Mesothelial cell of epicardium (in vitro differentiated cells): ENCODE measurements at regions not wholly inside any gene's neighbourhood (a gene's known extent, or its start where the extent isn't known, plus 50 kb on each side); places are given as distances from the start of the nearest gene placed in this dataset.

Source experiments
- DNase-seq, 2 experiments: peaks; one replicate each; pipeline ENCODE4 v3.0.0; 2021; ENCODE audit warnings: low spot score in 2 of 2; ENCODE audit not compliant: unreplicated experiment in 2 of 2
- H3K27ac Mint-ChIP-seq: 2 replicates; pipeline ENCODE4 v1.8.0; 2021; ENCODE audit warnings: mixed read lengths
- H3K27me3 Mint-ChIP-seq: 2 replicates; pipeline ENCODE4 v1.8.0; 2021; ENCODE audit warnings: low read depth, mixed read lengths
- H3K36me3 Mint-ChIP-seq: 2 replicates; pipeline ENCODE4 v1.8.0; 2021; ENCODE audit warnings: mixed read lengths
- H3K4me1 Mint-ChIP-seq: 2 replicates; pipeline ENCODE4 v1.8.0; 2021; ENCODE audit warnings: mixed read lengths
- H3K4me3 Mint-ChIP-seq: 2 replicates; pipeline ENCODE4 v1.8.0; 2021; ENCODE audit warnings: mild to moderate bottlenecking, moderate library complexity, mixed read lengths
- H3K9me3 Mint-ChIP-seq: 2 replicates; pipeline ENCODE4 v1.8.0; 2021; ENCODE audit warnings: mixed read lengths
- TF ChIP-seq, protein P1 (sequence below): fragments of 200-600 bp; sonication (generic); IDR thresholded peaks from one replicate; pipeline ENCODE4 v1.5.0; 2021; ENCODE audit warnings: antibody characterized with exemption; ENCODE audit not compliant: unreplicated experiment

DNA sequence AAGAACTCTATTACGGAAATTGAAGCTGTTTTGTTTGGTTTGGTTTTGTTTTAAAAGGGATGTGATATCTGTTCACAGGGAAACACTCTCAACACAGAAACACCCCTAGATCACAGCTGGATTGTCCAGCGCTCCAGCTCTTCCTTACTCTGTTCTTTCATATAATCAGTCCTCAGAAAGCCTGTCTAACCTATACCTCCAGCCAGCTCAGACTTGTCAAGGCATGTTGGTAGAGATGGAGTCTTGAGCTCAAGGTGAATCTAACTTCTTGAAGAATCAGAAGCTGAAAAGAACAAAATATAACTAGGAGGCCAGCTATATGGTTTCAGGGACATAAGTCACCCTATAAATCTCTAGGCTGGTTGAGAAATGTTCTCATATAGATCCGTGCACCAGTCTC lies 110.2 kb upstream of the EPHA3 start:
- H3K4me3 Mint-ChIP-seq = no peak overlapping the region
- no peaks in the 10 kb centered on the region for H3K9me3 Mint-ChIP-seq
- no peaks in the 10 kb centered on the region for H3K27me3 Mint-ChIP-seq
- H3K36me3 Mint-ChIP-seq = no peaks in the 10 kb centered on the region
- TF ChIP-seq, protein P1, sequence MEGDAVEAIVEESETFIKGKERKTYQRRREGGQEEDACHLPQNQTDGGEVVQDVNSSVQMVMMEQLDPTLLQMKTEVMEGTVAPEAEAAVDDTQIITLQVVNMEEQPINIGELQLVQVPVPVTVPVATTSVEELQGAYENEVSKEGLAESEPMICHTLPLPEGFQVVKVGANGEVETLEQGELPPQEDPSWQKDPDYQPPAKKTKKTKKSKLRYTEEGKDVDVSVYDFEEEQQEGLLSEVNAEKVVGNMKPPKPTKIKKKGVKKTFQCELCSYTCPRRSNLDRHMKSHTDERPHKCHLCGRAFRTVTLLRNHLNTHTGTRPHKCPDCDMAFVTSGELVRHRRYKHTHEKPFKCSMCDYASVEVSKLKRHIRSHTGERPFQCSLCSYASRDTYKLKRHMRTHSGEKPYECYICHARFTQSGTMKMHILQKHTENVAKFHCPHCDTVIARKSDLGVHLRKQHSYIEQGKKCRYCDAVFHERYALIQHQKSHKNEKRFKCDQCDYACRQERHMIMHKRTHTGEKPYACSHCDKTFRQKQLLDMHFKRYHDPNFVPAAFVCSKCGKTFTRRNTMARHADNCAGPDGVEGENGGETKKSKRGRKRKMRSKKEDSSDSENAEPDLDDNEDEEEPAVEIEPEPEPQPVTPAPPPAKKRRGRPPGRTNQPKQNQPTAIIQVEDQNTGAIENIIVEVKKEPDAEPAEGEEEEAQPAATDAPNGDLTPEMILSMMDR = no peak
- DNase-seq = no peak
- peaks cover 21% of the 10 kb centered on the region for H3K4me1 Mint-ChIP-seq
- peak overlapping the region; percentile 11 for H3K27ac Mint-ChIP-seq

- Mint-ChIP-seq H3K27ac (no peak overlapping the region), H3K27me3 (no peaks in the 10 kb centered on the region), H3K9me3 (peaks cover 5% of the 10 kb centered on the region), H3K36me3 (no peaks in the 10 kb centered on the region), H3K4me1 (peaks cover 21% of the 10 kb centered on the region), H3K4me3 (no peak overlapping the region)
- TF ChIP-seq, protein P1 = no peak
- no peak for DNase-seq
Observed at GRCh38 chr3:89000886-89001285, 106.5 kb upstream of the EPHA3 start.

- no peak for DNase-seq
- no peak overlapping the region for H3K4me3 Mint-ChIP-seq
- TF ChIP-seq, protein P1 = no peak
- peaks cover 11% of the 10 kb centered on the region for H3K4me1 Mint-ChIP-seq
- H3K27me3 Mint-ChIP-seq = no peaks in the 10 kb centered on the region
- H3K27ac Mint-ChIP-seq = no peak overlapping the region
- H3K9me3 Mint-ChIP-seq = peaks cover 16% of the 10 kb centered on the region
- H3K36me3 Mint-ChIP-seq = no peaks in the 10 kb centered on the region
Observed at GRCh38 chr3:89002191-89002590, 105.2 kb upstream of the EPHA3 start.

DNA sequence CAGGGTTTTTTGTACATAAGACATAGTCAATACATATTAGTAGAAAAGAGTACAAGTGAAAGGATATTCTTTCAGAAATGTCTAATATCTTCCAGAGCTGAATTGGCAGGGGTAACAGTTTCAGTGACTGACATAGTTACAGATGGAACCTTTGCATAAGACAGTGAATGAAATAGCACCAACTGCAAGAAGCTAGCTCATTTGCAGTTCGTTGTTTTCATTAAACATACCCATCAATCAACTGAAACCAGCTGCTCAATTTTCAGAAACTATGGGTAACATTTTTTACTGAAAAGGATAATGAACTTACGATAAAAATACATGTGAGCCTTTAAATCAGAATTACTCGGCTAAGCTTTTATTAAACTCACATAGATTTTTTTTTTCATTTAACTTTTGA lies 93.9 kb upstream of the EPHA3 start:
- no peaks in the 10 kb centered on the region for H3K27me3 Mint-ChIP-seq
- no peak overlapping the region for H3K27ac Mint-ChIP-seq
- H3K9me3 Mint-ChIP-seq = peaks cover 5% of the 10 kb centered on the region
- TF ChIP-seq, protein P1 = no peak
- H3K36me3 Mint-ChIP-seq = no peaks in the 10 kb centered on the region
- DNase-seq = no peak
- H3K4me1 Mint-ChIP-seq = no peaks in the 10 kb centered on the region
- H3K4me3 Mint-ChIP-seq = no peak overlapping the region

DNA sequence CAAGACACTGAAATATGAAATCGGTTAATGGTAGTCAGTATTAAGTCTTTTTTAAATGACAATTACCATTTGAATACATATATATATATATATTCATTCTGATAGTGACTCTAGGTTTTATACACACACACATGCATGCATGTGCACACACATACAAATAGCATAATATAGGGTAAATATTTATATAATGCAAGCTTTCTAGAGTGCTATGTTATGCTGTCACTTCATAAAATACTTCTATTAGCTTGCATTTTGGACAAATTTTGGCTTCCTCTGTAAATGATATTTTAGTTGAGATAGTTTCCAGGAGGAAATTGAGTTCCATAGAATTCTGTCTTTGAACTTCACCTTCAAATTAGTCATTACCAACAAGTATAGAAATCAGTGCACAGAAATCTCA lies 89.9 kb upstream of the EPHA3 start:
- H3K36me3 Mint-ChIP-seq = no peaks in the 10 kb centered on the region
- no peaks in the 10 kb centered on the region for H3K27me3 Mint-ChIP-seq
- DNase-seq = no peak
- H3K9me3 Mint-ChIP-seq = peaks cover 8% of the 10 kb centered on the region
- H3K4me1 Mint-ChIP-seq = no peaks in the 10 kb centered on the region
- no peak overlapping the region for H3K4me3 Mint-ChIP-seq
- TF ChIP-seq, protein P1 = no peak
- no peak overlapping the region for H3K27ac Mint-ChIP-seq

DNA sequence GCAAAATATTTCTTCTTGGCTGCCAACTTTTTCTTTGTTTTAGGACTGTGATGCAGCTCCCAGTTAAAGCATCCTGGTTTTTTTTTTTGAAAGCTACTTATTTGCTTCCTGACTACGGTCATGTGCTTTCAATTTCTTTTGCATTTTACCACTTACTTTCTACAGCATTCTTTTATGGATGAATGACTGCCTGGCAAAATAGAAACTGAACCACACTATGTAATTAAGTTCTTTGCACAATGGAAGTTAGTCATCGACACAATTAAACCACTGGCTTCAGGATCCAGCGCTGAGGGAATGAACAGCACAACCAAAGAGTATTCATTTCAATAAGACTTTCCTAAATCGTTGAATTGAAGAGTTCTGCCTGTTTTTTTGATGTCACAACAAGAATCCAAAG lies 82.2 kb upstream of the EPHA3 start:
- no peaks in the 10 kb centered on the region for H3K36me3 Mint-ChIP-seq
- TF ChIP-seq, protein P1 = no peak
- no peak overlapping the region for H3K4me3 Mint-ChIP-seq
- H3K9me3 Mint-ChIP-seq = no peaks in the 10 kb centered on the region
- H3K27ac Mint-ChIP-seq = no peak overlapping the region
- no peaks in the 10 kb centered on the region for H3K4me1 Mint-ChIP-seq
- no peak for DNase-seq
- H3K27me3 Mint-ChIP-seq = no peaks in the 10 kb centered on the region
